Uterus (tissue), 2 donors: ENCODE measurements at regions not wholly inside any gene's neighbourhood (a gene's known extent, or its start where the extent isn't known, plus 50 kb on each side); places are given as distances from the start of the nearest gene placed in this dataset.

ENCODE experiments used
- POLR2A ChIP-seq, 2 donors: fragments of 450-650 bp; IDR thresholded peaks; one replicate each; pipeline ENCODE4 v1.6.1; 2016; ENCODE audit warnings: antibody characterized with exemption in 2 of 2, mild to moderate bottlenecking in 1 of 2, moderate library complexity in 1 of 2
- TF ChIP-seq, protein P1 (sequence below), 4 experiments: fragments of 200-600 bp in 2 of 4; fragments of 450-650 bp in 2 of 4; sonication (generic) in 2 of 4; IDR thresholded peaks; one replicate each; pipeline ENCODE4 v1.5.1; 2016 to 2019; ENCODE audit warnings: antibody characterized with exemption in 4 of 4, mild to moderate bottlenecking in 2 of 4, moderate library complexity in 1 of 4

DNA sequence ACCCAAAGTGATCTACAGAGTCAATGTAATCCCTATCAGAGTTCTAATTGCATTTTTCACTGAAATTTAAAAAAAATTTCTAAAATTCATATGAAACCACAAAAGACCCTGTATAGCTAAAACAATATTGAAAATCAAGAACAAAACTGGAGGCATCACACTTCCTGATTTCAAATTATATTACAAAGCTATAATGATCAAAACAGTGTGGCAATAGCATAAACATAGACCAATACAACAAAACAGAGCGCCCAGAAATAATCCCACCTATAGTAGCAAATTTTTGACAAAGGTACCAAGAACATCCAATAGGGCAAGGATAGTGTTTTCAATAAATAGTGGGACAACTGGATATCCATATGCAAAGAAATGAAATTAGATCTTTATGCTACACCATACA, 59.4 kb upstream of the PRKG2 start:
- TF ChIP-seq, protein P1, sequence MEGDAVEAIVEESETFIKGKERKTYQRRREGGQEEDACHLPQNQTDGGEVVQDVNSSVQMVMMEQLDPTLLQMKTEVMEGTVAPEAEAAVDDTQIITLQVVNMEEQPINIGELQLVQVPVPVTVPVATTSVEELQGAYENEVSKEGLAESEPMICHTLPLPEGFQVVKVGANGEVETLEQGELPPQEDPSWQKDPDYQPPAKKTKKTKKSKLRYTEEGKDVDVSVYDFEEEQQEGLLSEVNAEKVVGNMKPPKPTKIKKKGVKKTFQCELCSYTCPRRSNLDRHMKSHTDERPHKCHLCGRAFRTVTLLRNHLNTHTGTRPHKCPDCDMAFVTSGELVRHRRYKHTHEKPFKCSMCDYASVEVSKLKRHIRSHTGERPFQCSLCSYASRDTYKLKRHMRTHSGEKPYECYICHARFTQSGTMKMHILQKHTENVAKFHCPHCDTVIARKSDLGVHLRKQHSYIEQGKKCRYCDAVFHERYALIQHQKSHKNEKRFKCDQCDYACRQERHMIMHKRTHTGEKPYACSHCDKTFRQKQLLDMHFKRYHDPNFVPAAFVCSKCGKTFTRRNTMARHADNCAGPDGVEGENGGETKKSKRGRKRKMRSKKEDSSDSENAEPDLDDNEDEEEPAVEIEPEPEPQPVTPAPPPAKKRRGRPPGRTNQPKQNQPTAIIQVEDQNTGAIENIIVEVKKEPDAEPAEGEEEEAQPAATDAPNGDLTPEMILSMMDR (IDR thresholded peaks at IDR 0.05): no peak
- no peak for TF ChIP-seq POLR2A (IDR thresholded peaks at IDR 0.05)
